ENCODE measurements at regions not wholly inside any gene's neighbourhood (a gene's known extent, or its start where the extent isn't known, plus 50 kb on each side); places are given as distances from the start of the nearest gene placed in this dataset.

DNA sequence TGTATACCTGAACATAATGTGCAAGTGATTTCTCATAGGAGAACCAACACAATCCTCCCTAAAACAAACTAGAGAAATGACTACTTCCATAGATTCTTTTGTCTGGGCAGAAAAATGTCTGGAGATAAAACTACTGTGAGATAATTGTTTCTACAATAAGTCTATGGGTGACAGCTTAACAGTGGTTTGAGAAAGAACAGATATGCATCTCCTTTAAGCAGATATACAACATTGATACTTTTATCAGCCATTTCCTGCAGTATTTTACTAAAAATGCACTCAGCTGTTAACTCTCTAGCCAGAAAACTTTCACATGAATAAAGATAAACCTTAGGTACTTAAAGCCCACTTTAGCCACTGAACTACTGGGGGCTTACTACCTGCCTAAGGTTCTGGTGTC lies 1132.4 kb downstream of the EFNB2 start:
- no peak for DNase-seq (ENCODE audit: low read depth in 2 of 2)

DNA sequence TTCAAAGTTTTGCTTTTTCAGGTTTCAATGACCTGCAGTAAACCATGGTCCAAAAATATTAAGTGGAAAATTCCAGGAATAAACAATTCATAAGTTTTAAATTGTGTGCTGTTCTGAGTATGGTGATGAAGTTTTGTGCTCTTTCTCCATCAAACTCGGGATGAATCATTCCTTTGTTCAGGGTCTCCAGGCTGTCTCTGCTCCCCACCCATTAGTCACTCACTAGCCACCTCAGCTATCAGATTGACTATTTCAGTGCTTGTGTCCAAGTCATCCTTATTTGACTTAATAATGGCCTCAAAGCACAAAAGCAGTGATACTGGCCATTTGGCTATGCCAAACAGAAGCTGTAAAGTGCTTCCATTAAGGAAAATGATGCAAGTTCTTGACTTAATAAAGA lies 1140.4 kb downstream of the EFNB2 start:
- no peak for DNase-seq (ENCODE audit: low read depth in 2 of 2)

DNA sequence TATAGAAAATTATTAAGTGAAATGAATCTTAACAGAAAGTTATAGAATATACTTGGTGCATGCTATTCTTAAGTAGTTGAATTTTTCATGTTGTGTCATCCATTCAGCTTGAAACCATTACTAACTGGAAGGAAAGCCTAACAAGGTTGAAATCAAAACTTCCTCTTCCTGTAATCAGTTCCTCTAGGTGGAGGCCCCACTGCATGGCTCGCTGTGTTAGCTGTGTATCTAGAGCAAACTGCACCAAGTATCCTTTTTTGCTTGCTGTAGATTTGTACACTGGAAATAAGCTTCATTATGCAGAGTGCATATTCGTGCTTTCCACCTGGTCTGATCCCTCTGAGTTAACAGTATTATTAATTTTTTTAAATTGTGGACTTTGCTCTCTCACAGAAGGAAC lies 1146.1 kb downstream of the EFNB2 start:
- no peak for DNase-seq (ENCODE audit: low read depth in 2 of 2)

DNA sequence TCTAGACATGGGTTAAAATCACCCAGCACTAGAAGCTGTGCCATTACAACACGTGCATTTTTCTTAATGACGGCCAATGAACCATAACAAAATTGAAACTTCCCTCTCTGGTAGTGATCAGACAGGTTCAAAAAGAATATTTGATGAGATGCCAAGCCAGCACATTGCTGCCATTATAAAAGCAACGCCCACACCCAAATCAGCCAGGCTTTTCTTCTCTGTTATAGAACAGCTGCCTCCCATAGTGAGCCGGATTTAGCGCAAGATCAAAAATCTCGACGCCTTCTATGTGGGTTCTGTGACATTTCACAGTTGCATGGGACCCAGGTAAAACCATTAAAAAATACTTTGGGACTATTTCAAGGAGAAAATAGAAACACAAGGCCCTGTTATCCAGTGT lies 1158.0 kb downstream of the EFNB2 start:
- DNase-seq (ENCODE audit: low read depth in 2 of 2), result no peak

DNA sequence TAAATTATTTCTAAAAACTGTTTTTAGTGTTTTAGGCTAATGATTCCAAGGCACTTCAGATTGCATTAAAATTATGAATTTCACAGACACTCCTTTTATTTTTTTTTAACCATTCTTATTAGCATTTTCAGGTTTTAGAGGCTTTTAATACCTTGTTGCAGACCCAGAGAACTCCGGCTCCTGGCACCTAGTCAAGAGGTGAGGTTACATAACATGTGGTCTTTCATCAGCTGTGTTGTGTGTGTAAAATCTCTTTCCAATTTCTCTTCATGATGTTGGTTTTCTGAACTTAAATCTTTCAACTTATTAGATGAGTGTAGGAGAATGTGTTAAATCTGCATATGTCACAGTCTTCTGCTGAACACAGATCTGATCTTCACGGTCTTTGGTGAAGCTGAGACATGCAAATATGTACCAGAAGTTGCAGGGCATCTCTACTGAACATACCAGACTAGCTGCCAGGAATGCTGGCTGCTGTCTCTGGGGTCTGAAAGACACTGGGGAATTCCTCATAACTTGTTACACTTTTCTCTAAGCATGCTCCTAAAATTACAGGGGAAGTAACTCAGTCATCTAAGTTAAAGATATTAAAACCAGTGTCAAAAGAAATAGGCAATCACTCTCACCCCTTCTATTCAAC lies 1165.3 kb downstream of the EFNB2 start:
- DNase-seq (ENCODE audit: low read depth in 2 of 2), result no peak

DNA sequence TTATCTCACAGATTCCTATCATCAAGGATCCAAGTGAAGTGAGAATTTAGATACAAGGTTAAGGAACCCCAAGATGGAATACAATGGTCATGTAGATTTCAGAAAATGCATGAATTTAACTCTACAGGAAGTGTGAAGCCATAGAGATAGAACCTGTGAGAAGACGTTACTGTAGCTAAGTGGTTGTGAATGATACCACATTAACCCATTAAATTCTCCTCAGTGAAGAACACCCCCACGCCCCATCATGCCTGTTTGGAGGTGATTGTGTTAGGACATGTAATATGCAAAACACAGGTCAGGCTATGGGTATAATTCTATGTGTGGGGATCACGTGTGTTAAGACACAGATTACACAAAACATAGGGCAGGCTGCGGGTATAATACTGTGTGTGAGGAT lies 1166.7 kb downstream of the EFNB2 start:
- DNase-seq (ENCODE audit: low read depth in 2 of 2), result no peak

DNA sequence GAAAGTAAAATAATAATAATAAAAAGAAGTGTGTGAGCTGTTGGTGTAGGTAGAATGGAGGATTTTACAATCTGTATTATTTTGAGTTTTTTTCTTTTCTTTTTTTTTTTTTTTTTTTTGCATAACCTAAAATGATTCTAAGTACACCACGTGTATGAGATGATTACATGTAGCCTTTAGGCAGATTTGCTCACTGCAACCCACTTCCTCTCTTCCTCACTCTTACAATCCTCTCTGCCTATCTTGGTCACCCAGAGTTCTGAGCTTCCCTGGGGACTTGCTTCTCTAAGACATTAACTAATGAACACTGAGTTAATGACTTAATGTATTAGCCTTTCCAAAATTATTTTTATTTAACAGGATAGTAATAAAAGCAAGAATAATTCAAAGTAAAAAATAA lies 1169.6 kb downstream of the EFNB2 start:
- no peak for DNase-seq (ENCODE audit: low read depth in 2 of 2)

DNA sequence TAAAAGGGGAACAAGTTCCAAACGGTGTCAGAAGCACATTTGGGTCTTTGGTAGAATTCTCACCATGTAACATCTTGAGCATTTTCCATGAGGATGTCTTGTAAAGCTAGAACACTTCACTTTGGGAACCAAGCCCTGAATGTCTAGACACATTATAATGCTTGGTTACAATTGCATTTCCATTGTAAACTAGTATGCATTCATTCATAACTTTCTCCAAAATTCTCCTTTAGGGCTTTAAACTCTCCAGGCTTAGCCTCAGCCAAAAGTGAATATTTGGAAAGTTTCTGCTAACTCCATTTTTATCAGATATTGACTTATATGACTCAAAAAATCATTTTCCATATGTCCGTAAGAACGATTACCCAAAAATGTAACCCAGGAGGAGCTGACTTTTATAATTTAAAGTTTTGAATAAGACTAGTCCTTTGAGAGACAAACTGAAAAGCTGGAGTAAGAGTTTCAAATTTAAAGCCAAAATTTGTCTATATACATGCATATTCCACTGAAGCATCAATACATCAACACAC lies 1170.4 kb downstream of the EFNB2 start:
- no peak for DNase-seq (ENCODE audit: low read depth in 2 of 2)

DNA sequence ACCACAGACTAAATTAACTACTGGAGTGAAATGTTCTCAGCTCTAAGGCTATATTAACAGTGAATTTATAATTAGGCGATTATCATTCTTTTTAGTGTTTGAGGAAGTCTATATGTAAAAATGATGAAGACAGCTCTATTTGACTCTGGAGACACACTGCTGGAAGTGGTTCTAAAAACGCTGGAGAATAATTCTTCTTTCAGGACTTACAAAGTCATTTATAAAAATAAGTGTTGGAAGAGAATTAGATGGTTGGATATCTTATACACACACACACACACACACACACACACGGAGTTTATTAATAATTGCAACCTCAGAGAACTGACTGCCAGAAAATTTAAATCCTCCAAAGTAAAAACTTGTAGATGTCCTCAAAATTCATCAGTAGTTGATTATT lies 1171.3 kb downstream of the EFNB2 start:
- DNase-seq (ENCODE audit: low read depth in 2 of 2), result no peak

DNA sequence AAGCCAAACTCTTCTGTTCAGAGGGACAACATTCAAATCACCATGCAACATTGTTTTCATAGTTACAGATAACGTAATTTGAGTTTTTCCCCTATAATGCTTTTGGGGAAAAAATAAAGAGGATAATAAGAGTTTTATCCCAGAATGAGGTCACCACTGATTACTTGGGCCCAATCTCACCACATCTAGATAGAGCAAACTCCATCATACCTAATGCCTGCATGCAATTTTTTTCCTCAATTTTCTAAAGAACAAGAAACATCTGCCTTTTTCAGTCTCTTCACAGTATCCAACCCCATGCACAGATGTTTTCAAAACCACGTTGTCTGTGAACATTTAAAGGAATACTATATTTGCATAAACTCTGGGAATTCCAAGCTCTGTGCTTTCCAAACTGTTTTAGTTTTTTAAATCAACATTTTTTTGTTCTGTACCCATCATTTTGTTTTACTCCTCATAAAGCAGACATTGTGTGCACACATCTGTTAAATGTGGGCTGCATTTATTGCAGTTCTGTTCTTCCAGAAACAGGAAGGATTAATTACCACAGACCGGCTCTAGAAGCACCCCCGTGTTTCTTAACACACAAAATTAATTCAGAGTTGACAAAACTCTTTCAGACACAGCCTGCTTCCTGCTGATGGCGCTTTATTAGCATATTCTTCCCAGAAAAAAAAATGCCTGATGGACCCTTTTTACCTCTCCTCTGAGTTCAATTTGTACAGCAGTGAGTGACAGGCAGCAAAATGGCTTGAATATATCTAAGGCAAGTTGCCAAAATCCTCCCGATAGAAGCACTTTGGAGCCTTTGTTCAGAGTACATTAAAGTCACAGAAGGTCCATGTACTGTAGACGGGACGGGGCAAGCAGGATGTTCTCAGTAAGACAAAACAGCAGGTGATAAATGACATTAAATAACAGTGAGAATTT lies 1171.9 kb downstream of the EFNB2 start:
- DNase-seq (ENCODE audit: low read depth in 2 of 2), result peak in 1 of 2 donors; percentile 15

DNA sequence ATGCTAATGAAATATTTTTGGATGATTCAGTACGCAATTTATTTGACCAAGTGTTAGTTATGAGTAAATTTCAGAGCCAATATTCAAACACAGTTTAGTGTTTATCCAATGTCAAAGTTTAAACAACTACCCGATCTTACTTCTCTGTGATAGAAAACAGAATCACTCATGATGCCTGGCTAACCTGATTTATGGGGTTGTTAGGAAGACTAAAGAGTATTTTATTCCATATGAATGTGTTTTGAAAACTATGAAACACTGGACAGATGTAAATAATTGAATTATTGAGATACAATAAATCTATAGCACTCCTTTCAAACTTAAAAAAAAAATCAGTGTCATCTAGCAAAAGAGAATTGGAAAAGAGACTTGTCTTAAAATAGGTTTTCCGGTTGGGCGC lies 1181.8 kb downstream of the EFNB2 start:
- DNase-seq (ENCODE audit: low read depth in 2 of 2), result no peak

DNA sequence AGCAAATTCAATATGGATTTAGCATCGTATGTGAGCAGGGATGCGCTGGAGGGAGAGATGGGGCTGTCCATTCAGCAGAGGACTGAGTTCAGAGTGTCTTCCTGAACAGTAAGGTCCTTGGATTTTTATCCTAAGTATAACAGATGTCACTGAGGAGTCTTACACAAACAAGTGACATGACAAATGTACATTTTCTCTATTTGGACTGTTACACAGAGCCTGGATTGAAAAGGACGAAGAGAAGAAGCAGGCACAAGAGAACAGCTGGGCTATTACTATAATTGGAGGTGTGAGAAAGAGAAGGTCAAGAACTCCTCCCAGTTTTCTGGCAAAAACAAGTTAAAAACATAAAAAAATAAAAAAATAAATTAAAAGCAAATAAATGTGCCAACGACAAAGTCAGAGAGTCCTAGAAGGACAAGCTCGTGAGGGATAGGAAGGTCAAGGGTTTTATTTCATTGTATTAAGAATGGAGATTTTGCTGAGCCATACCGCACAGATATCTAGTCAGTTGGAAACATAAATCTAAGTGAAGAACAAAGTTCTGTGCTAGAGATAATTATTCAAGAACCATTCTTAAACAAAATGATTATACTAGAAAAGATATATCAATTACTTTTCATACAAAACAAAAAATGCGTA lies 1186.3 kb downstream of the EFNB2 start:
- DNase-seq (ENCODE audit: low read depth in 2 of 2), result no peak

DNA sequence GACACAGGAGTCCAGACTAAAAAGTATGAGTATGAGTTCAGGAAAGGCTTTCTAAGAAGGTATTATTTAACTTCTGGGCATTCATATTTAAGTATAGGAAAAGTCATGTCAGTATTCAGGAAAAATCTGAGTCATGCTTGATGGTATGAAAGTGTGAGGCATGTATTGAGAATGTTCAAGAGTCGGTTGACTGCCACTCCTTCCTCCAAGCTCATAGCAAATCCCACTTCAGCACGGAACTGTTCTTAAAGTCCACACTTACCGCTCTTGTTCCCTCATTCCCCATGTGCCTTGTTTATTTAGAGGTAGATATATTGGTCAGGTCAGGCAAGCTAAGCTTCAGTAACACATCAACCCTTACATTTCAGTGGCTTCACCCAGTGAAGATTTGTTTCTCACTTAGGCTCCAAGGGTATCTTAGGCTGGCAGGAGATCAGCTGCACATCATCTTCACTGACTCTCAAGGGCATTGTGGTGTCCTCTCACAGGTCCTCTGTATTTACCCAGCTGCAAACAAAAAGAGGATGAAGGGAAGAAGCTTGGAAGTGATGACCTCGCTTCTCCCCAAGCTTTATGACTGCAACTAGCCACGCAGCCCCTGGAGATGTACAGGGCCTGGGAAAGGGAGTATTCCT lies 1189.2 kb downstream of the EFNB2 start:
- no peak for DNase-seq (ENCODE audit: low read depth in 2 of 2)

DNA sequence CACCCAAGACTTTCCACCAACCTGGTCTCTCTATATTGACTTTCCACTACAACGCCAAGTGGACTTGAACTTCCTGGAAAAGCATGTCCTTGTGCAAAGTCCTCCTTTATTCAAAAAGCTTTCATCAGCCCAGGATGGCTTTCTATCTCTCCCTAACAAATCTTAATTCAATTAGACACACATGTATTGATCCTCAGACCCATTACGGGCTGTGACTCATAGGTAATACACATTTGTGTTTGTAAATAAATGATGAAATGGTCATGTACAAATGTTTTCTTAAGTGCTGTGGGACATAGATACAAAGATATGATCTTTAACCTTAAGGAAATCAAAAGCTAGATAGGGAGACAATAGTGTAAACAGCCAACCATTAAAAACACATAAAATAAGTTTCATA lies 1189.7 kb downstream of the EFNB2 start:
- DNase-seq (ENCODE audit: low read depth in 2 of 2), result no peak

DNA sequence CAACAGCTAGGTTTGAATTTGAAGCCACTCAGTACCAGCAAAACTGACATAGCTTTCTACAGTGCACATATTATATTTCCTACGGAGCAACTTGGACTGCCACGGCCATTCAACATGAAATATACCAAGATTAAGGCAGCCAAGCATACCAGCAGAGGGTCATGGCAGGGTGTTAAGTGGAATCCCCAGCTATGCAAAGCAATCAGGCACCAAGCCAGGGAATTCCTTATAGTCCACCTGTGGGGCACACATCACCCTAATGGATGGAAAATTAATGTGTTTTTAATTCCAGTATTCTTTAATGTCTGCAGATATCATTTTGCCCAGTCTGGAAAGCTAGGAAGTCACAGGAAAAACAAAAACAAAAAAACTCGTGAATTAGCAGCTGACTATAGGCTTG lies 1190.3 kb downstream of the EFNB2 start:
- DNase-seq (ENCODE audit: low read depth in 2 of 2), result no peak

DNA sequence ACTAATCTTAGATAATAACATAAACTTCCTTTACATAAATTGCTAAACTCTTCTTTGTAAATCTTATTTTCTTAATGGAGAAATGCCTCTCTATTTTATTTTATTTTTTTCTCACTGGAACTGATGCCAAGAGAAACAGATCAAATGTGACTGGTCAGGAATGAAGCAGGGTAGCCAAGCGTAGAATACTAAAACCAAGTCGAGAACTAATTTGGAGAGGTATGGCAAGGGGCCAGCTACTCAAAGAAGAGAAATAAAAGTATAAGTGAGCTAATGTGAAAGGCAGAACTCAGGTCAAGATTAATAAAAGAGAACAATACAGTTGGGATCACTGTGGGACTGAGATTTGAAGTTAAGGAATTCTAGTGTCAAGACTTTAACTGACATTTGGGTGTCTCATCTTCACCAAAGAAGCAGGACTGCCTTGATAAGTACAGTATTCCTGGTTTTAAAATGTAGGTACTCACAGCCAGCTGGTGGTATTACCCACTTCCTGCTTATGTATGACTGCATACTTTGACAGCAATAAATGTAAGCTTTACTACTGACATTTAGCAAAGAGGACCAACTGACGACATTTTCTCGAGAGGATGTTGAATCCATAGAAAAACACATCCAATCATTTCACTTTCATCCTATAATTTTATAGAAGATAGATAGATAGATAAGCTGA lies 1192.2 kb downstream of the EFNB2 start:
- DNase-seq (ENCODE audit: low read depth in 2 of 2), result no peak

DNA sequence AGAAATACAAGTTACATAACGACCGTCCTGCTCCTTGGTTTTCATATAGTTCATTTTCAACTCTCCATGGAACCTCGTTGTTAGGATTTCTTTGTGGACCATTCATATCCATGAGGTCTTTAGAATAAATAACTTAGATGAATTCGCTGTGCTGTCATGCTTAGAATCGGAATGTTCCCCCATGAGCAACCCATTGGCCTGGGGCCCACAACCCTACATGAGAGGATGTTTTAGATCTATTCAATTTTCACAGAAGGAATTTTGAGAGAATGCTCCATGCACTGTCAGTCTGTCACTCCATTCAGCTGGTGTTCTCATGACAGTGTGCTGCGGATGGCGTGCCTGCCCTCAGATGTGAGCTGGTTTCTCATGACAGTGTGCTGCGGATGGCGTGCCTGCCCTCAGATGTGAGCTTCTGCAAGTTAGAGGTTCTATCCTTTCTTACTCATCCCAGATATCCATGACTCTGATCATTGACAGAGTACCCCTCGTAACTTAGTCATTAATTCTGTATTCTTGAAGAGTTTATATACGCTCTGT lies 1193.1 kb downstream of the EFNB2 start:
- DNase-seq (ENCODE audit: low read depth in 2 of 2), result no peak

DNA sequence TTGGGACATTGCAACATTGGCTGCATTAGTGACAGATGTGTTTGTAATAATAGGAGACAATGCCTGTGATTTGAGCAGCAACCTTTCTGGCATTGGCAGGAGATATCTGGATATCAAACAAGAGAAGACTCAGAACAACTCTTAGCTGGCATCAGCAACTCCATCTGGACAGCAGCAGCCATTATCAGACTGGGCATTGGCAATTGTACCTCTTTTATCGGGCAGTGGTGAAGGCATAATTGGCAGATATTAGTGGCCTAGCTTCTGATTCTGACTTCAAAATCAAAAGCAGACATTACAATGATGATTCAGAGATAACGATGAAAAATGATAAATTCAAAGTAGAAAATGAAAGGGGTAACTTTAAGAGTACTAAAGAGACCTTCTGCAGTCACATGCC lies 1193.7 kb downstream of the EFNB2 start:
- no peak for DNase-seq (ENCODE audit: low read depth in 2 of 2)

DNA sequence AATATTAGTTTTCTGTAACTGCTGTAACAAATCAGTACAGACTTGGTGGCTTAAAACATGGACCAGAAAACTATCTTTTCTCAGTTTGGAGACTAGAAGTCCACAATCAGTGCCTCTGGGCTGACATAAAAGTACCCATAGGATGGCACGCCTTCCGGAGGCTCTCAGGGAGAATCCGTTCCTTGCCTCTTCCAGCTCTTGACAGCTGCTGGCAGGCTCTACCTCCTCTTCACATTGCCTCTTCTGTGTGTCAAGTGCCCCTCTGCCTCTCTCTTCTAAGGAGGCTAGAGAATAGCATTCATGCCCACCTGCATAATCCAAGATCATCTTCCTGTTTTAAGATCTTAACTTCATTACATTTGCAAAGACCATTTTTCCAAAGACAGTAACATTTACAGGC lies 1194.2 kb downstream of the EFNB2 start:
- DNase-seq (ENCODE audit: low read depth in 2 of 2), result no peak

DNA sequence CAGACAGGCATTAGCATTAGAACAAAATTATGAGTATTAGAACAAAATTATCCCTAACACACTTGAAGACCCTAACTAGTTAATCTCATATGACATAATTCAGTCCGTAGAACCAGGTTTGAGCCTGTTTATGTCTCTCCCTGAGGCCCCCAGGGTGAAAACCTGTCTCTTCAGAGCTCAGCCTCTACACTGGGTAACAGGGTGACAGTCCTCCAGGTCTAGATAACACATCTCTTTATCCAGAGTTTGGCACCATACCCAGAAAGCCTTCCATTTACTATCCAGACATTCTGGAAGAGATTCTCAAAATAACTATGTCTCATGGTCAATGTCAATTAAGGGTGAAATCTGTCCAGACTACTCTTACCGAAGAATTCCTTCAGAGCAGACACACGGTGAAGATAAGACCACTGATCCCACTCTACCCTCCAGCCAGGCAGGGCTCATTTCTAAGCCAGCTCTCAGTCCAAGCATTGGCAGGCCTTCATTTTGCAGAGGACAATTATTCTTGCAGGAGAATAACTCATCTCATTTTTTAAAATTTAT lies 1195.3 kb downstream of the EFNB2 start:
- no peak for DNase-seq (ENCODE audit: low read depth in 2 of 2)

DNA sequence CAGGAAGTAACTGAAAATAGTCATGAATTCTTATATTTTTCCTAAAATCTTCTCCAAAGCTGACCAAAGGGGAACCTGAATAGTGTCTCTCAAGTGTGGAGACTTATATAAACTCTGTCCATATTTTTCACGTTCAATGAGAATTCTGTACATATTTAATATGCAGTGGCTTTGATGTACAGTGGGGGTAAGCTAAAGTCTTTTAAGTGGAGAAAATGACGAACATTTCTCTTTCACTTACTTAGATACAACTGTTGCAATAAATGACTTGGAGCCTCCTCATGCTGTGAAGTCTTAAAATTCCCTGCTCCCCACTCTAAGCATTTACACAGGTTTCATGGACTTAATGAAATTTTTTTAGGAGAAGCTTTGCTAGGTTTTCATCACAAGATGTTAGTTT lies 1196.7 kb downstream of the EFNB2 start:
- DNase-seq (ENCODE audit: low read depth in 2 of 2), result no peak
